ENCODE measurements at regions not wholly inside any gene's neighbourhood (a gene's known extent, or its start where the extent isn't known, plus 50 kb on each side); places are given as distances from the start of the nearest gene placed in this dataset.

GRCh38 chr21:38178653-38179470 is 77.9 kb upstream of the KCNJ15 start:
- Histone ChIP-seq H3K4me3 (ENCODE audit: low read depth in 2 of 2, low read length in 2 of 2) (no peak overlapping the region), H3K27me3 (ENCODE audit: control insufficient read depth, insufficient read depth, low read length) (no peaks in the 10 kb centered on the region), H3K36me3 (ENCODE audit: control insufficient read depth, insufficient read depth, low read length) (no peaks in the 10 kb centered on the region), H3K9me3 (ENCODE audit: control insufficient read depth, insufficient read depth, low read depth, low read length) (no peaks in the 10 kb centered on the region), H3K4me1 (ENCODE audit: control insufficient read depth, insufficient read depth, low read length) (no peaks in the 10 kb centered on the region), H3K27ac (ENCODE audit: low read length) (no peak overlapping the region)
- no TSS peak for BruUV-seq (replicated peaks)
- intact Hi-C loops (cut with micrococcal nuclease; ENCODE audit: unreplicated experiment): no loop called here
- POLR2A ChIA-PET: no interaction called here
- no peak for TF ChIP-seq SIN3A (IDR thresholded peaks at IDR 0.05; ENCODE audit: borderline replicate concordance, insufficient read depth, low read depth, low read length)
- TF ChIP-seq CTCF (IDR thresholded peaks at IDR 0.05): no peak
- no peak for TF ChIP-seq REST (IDR thresholded peaks at IDR 0.05; ENCODE audit: insufficient read depth in 1 of 2, low read depth in 2 of 2, low read length in 1 of 2)
- no peak for TF ChIP-seq TCF7L2 (IDR thresholded peaks at IDR 0.05; ENCODE audit: low read depth, low read length)
- no peak for TF ChIP-seq POLR2AphosphoS5 (IDR thresholded peaks at IDR 0.05; ENCODE audit: low read depth, low read length)
- no peak for ATAC-seq
- in situ Hi-C loops (cut with HindIII; ENCODE audit: low pct_unique_long_range_greater_than_20kb, low sequenced_read_pairs): no loop called here
- CTCF ChIA-PET: no interaction called here
- DNase-seq (ENCODE audit: low read depth, low spot score): no peak

GRCh38 chr21:38179511-38179910 is 77.3 kb upstream of the KCNJ15 start:
- DNase-seq (ENCODE audit: low read depth, low spot score): no peak
- ChIA-PET CTCF (no interaction called here), POLR2A (no interaction called here)
- in situ Hi-C loops (cut with HindIII; ENCODE audit: low pct_unique_long_range_greater_than_20kb, low sequenced_read_pairs) (no loop called here), intact Hi-C loops (cut with micrococcal nuclease; ENCODE audit: unreplicated experiment) (no loop called here)
- BruUV-seq (replicated peaks): no TSS peak
- TF ChIP-seq POLR2AphosphoS5 (IDR thresholded peaks at IDR 0.05; ENCODE audit: low read depth, low read length): no peak
- no peak for TF ChIP-seq SIN3A (IDR thresholded peaks at IDR 0.05; ENCODE audit: borderline replicate concordance, insufficient read depth, low read depth, low read length)
- Histone ChIP-seq H3K4me3 (ENCODE audit: low read depth in 2 of 2, low read length in 2 of 2) (no peak overlapping the region), H3K27ac (ENCODE audit: low read length) (no peak overlapping the region), H3K36me3 (ENCODE audit: control insufficient read depth, insufficient read depth, low read length) (no peaks in the 10 kb centered on the region), H3K9me3 (ENCODE audit: control insufficient read depth, insufficient read depth, low read depth, low read length) (no peaks in the 10 kb centered on the region), H3K4me1 (ENCODE audit: control insufficient read depth, insufficient read depth, low read length) (no peaks in the 10 kb centered on the region), H3K27me3 (ENCODE audit: control insufficient read depth, insufficient read depth, low read length) (no peaks in the 10 kb centered on the region)
- ATAC-seq: no peak

- TF ChIP-seq SIN3A (IDR thresholded peaks at IDR 0.05; ENCODE audit: borderline replicate concordance, insufficient read depth, low read depth, low read length) (no peak), TCF7L2 (IDR thresholded peaks at IDR 0.05; ENCODE audit: low read depth, low read length) (no peak), CTCF (IDR thresholded peaks at IDR 0.05) (no peak), REST (IDR thresholded peaks at IDR 0.05; ENCODE audit: insufficient read depth in 1 of 2, low read depth in 2 of 2, low read length in 1 of 2) (no peak), POLR2AphosphoS5 (IDR thresholded peaks at IDR 0.05; ENCODE audit: low read depth, low read length) (no peak)
- Histone ChIP-seq H3K9me3 (ENCODE audit: control insufficient read depth, insufficient read depth, low read depth, low read length) (no peaks in the 10 kb centered on the region), H3K27ac (ENCODE audit: low read length) (no peak overlapping the region), H3K27me3 (ENCODE audit: control insufficient read depth, insufficient read depth, low read length) (no peaks in the 10 kb centered on the region), H3K4me1 (ENCODE audit: control insufficient read depth, insufficient read depth, low read length) (no peaks in the 10 kb centered on the region), H3K36me3 (ENCODE audit: control insufficient read depth, insufficient read depth, low read length) (no peaks in the 10 kb centered on the region), H3K4me3 (ENCODE audit: low read depth in 2 of 2, low read length in 2 of 2) (no peak overlapping the region)
- in situ Hi-C loops (cut with HindIII; ENCODE audit: low pct_unique_long_range_greater_than_20kb, low sequenced_read_pairs) (no loop called here), intact Hi-C loops (cut with micrococcal nuclease; ENCODE audit: unreplicated experiment) (no loop called here)
- ATAC-seq: no peak
- CTCF ChIA-PET: no interaction called here
- BruUV-seq (replicated peaks): no TSS peak
- POLR2A ChIA-PET: no interaction called here
- DNase-seq (ENCODE audit: low read depth, low spot score): no peak
These were observed 75.7 kb upstream of the KCNJ15 start for GRCh38 chr21:38181096-38181495.
